IMR-90 (cell line): ENCODE measurements at regions not wholly inside any gene's neighbourhood (a gene's known extent, or its start where the extent isn't known, plus 50 kb on each side); places are given as distances from the start of the nearest gene placed in this dataset.

Source experiments
- ATAC-seq: fragments of 200-7000 bp; cut with Tn5 transposase; 2 replicates; pipeline ENCODE4 v1.9.1; 2020; ENCODE audit warnings: low read depth, mild to moderate bottlenecking, moderate library complexity
- BruUV-seq: library from RNA; stranded (reverse); fragments of 400-500 nt; replicated peaks from 2 replicates; lab custom pipeline; 2021; lab: Mats Ljungman, UMichigan
- CTCF ChIA-PET: fragments of 300-600 bp; formaldehyde crosslinking; extraction: SDS; loops from one replicate; lab custom pipeline; 2021; ENCODE audit warnings: antibody characterized with exemption; lab: Yijun Ruan, JAX
- POLR2A ChIA-PET: fragments of 300-600 bp; sonication (Branson Sonifier 250); formaldehyde crosslinking; loops from one replicate; lab custom pipeline; 2022; ENCODE audit warnings: antibody characterized with exemption; ENCODE audit not compliant: unreplicated experiment; lab: Charles Lee
- DNase-seq: peaks from one replicate; pipeline ENCODE4 v3.0.0; 2013
- H2AFZ ChIP-seq: replicated peaks from 2 replicates; pipeline ENCODE3; 2013; ENCODE audit warnings: low read length, mild to moderate bottlenecking; ENCODE audit not compliant: poor library complexity
- H2AK5ac ChIP-seq: 2 replicates; pipeline ENCODE4 v1.6.1; 2013; ENCODE audit warnings: low read depth, low read length, inconsistent platforms
- H2AK9ac ChIP-seq: replicated peaks from 2 replicates; pipeline ENCODE3; 2013; ENCODE audit warnings: mild to moderate bottlenecking, low read depth, low read length, moderate library complexity; ENCODE audit not compliant: poor library complexity
- H2BK120ac ChIP-seq: 2 replicates; pipeline ENCODE4 v1.6.1; 2013; ENCODE audit warnings: low read depth, low read length, inconsistent platforms
- H2BK15ac ChIP-seq: 3 replicates; pipeline ENCODE4 v1.6.1; 2013; ENCODE audit warnings: low read depth, low read length, inconsistent platforms
- H2BK20ac ChIP-seq: 2 replicates; pipeline ENCODE4 v1.6.1; 2013; ENCODE audit warnings: low read depth, mild to moderate bottlenecking, inconsistent platforms, low read length, moderate library complexity
- H2BK5ac ChIP-seq: 2 replicates; pipeline ENCODE4 v1.6.1; 2013; ENCODE audit warnings: mild to moderate bottlenecking, low read depth, low read length, inconsistent platforms; ENCODE audit not compliant: poor library complexity, severe bottlenecking
- H3K14ac ChIP-seq: replicated peaks from 2 replicates; pipeline ENCODE4 v1.6.1; 2013; ENCODE audit warnings: low read depth, low read length, inconsistent platforms
- H3K18ac ChIP-seq: 2 replicates; pipeline ENCODE4 v1.6.1; 2013; ENCODE audit warnings: low read depth, low read length, control low read depth
- H3K23ac ChIP-seq: 2 replicates; pipeline ENCODE4 v1.6.1; 2013; ENCODE audit warnings: low read depth, low read length, inconsistent platforms
- H3K27ac ChIP-seq: 2 replicates; pipeline ENCODE4 v1.5.1; 2013; ENCODE audit warnings: mild to moderate bottlenecking, control low read depth, low read length; ENCODE audit not compliant: insufficient read depth
- H3K27me3 ChIP-seq: 2 replicates; pipeline ENCODE4 v1.6.1; 2013; ENCODE audit warnings: low read length; ENCODE audit not compliant: control insufficient read depth, insufficient read depth
- H3K36me3 ChIP-seq: 2 replicates; pipeline ENCODE4 v1.6.1; 2013; ENCODE audit warnings: low read length, mixed read lengths; ENCODE audit not compliant: control insufficient read depth, insufficient read depth
- H3K4ac ChIP-seq: 2 replicates; pipeline ENCODE4 v1.6.1; 2013; ENCODE audit warnings: low read depth, low read length, inconsistent platforms
- H3K4me1 ChIP-seq: 2 replicates; pipeline ENCODE4 v1.6.1; 2013; ENCODE audit warnings: low read length, mixed read lengths; ENCODE audit not compliant: control insufficient read depth, insufficient read depth
- H3K4me2 ChIP-seq: 2 replicates; pipeline ENCODE4 v1.6.1; 2013; ENCODE audit warnings: low read depth, mild to moderate bottlenecking, control low read depth, low read length, moderate library complexity
- H3K4me3 ChIP-seq: 2 replicates; pipeline ENCODE4 v1.5.1; 2013; ENCODE audit warnings: low read depth, mild to moderate bottlenecking, control low read depth, low read length, moderate library complexity; ENCODE audit not compliant: insufficient read depth
- H3K56ac ChIP-seq: 2 replicates; pipeline ENCODE4 v1.6.1; 2013; ENCODE audit warnings: low read length, inconsistent platforms; ENCODE audit not compliant: insufficient read depth; ENCODE audit errors: extremely low read depth
- H3K79me1 ChIP-seq, 2 experiments: 2 replicates each; pipeline ENCODE4 v1.6.1; 2013; ENCODE audit warnings: low read length in 2 of 2, inconsistent platforms in 1 of 2, low read depth in 1 of 2
- H3K9ac ChIP-seq: 2 replicates; pipeline ENCODE4 v1.6.1; 2013; ENCODE audit warnings: low read depth, low read length, control low read depth
- H3K9me1 ChIP-seq: 2 replicates; pipeline ENCODE4 v1.6.1; 2013; ENCODE audit warnings: low read length, inconsistent platforms; ENCODE audit not compliant: insufficient read depth
- H3K9me3 ChIP-seq: 2 replicates; pipeline ENCODE4 v1.6.1; 2013; ENCODE audit warnings: low read length; ENCODE audit not compliant: control insufficient read depth, insufficient read depth
- H4K20me1 ChIP-seq: 2 replicates; pipeline ENCODE4 v1.6.1; 2013; ENCODE audit warnings: low read length, inconsistent platforms; ENCODE audit not compliant: insufficient read depth
- H4K5ac ChIP-seq: 2 replicates; pipeline ENCODE4 v1.6.1; 2013; ENCODE audit warnings: mild to moderate bottlenecking, low read depth, low read length, control low read depth
- H4K8ac ChIP-seq, 2 experiments: 2 replicates each; pipeline ENCODE4 v1.6.1; 2013; ENCODE audit warnings: low read depth in 2 of 2, low read length in 2 of 2, control low read depth in 1 of 2, inconsistent platforms in 1 of 2
- H4K91ac ChIP-seq: 2 replicates; pipeline ENCODE4 v1.6.1; 2013; ENCODE audit warnings: low read depth, low read length, inconsistent platforms; ENCODE audit not compliant: insufficient read depth
- BHLHE40 ChIP-seq: fragments of 150-350 bp; IDR thresholded peaks from 2 replicates; pipeline ENCODE4 v1.6.1; 2016; ENCODE audit warnings: mild to moderate bottlenecking, low read depth, low read length
- CEBPB ChIP-seq: IDR thresholded peaks from 2 replicates; pipeline ENCODE4 v1.6.1; 2012; ENCODE audit warnings: low read depth, low read length, improper control_type of control experiment
- CHD1 ChIP-seq: IDR thresholded peaks from 2 replicates; pipeline ENCODE4 v1.6.1; 2012; ENCODE audit warnings: low read depth, low read length, improper control_type of control experiment
- FOS ChIP-seq: fragments of 150-350 bp; IDR thresholded peaks from 2 replicates; pipeline ENCODE4 v1.6.1; 2016; ENCODE audit warnings: low read depth, low read length
- MAFK ChIP-seq: IDR thresholded peaks from 2 replicates; pipeline ENCODE4 v1.6.1; 2012; ENCODE audit warnings: low read depth, low read length, improper control_type of control experiment
- MAZ ChIP-seq: IDR thresholded peaks from 2 replicates; pipeline ENCODE4 v1.6.1; 2012; ENCODE audit warnings: low read depth, mild to moderate bottlenecking, low read length, improper control_type of control experiment, moderate library complexity, borderline replicate concordance
- MXI1 ChIP-seq: IDR thresholded peaks from 2 replicates; pipeline ENCODE4 v1.6.1; 2012; ENCODE audit warnings: low read depth, mild to moderate bottlenecking, low read length, moderate library complexity, borderline replicate concordance
- NFE2L2 ChIP-seq: fragments of 150-350 bp; IDR thresholded peaks from 2 replicates; pipeline ENCODE4 v1.6.1; 2016; ENCODE audit warnings: low read depth, mild to moderate bottlenecking, low read length
- POLR2A ChIP-seq: IDR thresholded peaks from 2 replicates; pipeline ENCODE4 v1.6.1; 2012; ENCODE audit warnings: mild to moderate bottlenecking, low read depth, low read length
- RAD21 ChIP-seq: IDR thresholded peaks from 2 replicates; pipeline ENCODE4 v1.6.1; 2012; ENCODE audit warnings: low read length, improper control_type of control experiment
- RCOR1 ChIP-seq: IDR thresholded peaks from 2 replicates; pipeline ENCODE4 v1.6.1; 2012; ENCODE audit warnings: mild to moderate bottlenecking, low read length, improper control_type of control experiment; ENCODE audit not compliant: insufficient replicate concordance
- SMC3 ChIP-seq: fragments of 150-350 bp; IDR thresholded peaks from 2 replicates; pipeline ENCODE4 v1.6.1; 2016; ENCODE audit warnings: low read depth, mild to moderate bottlenecking, antibody characterized with exemption, low read length, moderate library complexity
- WGBS, 2 experiments: methylation state at CpG; one replicate each; pipeline versions ENCODE4 v1.1.5 to v1.1.7; 2013; ENCODE audit warnings: missing lambda C conversion rate in 2 of 2; ENCODE audit not compliant: insufficient read length in 1 of 2; ENCODE audit errors: extremely low coverage in 2 of 2; 5-methylcytosine and 5-hydroxymethylcytosine counted together
- dilution Hi-C: fragments of 300-500 bp; cut with HindIII; formaldehyde crosslinking; loops from one replicate; pipeline ENCODE4 v1.14.3; 2018; ENCODE audit warnings: low sequenced_read_pairs; ENCODE audit not compliant: unreplicated experiment
- in situ Hi-C: fragments of 300-500 bp; cut with MboI; formaldehyde crosslinking; loops from 3 replicates; pipeline ENCODE4 v1.14.3; 2019; ENCODE audit warnings: low sequenced_read_pairs, inconsistent platforms, mixed read lengths
- intact Hi-C: fragments of 100-400 bp; cut with micrococcal nuclease; formaldehyde crosslinking; loops from 2 replicates; pipeline ENCODE4 v1.10.0; 2022
- TF ChIP-seq, protein P1 (sequence below): fragments of 150-350 bp; IDR thresholded peaks from 2 replicates; pipeline ENCODE4 v1.6.1; 2017; ENCODE audit warnings: mild to moderate bottlenecking, antibody characterized with exemption, low read length, low read depth
- TF ChIP-seq, protein P2 (sequence below): fragments of 150-350 bp; IDR thresholded peaks from 2 replicates; pipeline ENCODE4 v1.6.1; 2016; ENCODE audit warnings: low read depth, mild to moderate bottlenecking, low read length, moderate library complexity, borderline replicate concordance
- TF ChIP-seq, protein P3 (sequence below): conservative IDR thresholded peaks from 2 replicates; pipeline ENCODE4 v1.5.1; 2012; ENCODE audit warnings: mild to moderate bottlenecking, low read depth, low read length, improper control_type of control experiment

DNA sequence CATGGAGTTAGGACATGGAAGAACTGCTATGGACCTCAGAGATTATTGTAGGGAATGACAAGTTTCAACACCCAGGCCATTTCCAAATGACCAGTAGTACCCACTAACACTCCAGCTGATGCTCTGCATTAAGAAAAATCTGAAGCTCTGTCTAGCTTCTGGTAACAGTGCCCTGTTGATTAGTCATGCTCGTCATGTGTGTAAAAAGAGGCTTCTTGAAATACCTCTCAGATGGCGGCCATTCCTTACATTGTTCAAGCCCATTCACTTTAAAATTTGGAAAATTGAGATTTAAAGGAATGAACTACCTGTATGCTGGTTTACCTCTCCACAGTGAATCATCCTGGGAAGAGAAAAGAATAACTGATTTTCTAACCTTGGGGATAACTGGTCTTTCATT lies 527.9 kb upstream of the ARGLU1 start:
- no peaks in the 10 kb centered on the region for H3K27me3 ChIP-seq
- no peak overlapping the region for H3K14ac ChIP-seq
- H2AK9ac ChIP-seq, result no peak overlapping the region
- TF ChIP-seq RAD21 (no peak), NFE2L2 (no peak), MAFK (no peak), MXI1 (no peak), MAZ (no peak), CEBPB (no peak), FOS (no peak), BHLHE40 (no peak), RCOR1 (no peak), CHD1 (no peak), POLR2A (no peak), SMC3 (no peak)
- TF ChIP-seq, protein P1, sequence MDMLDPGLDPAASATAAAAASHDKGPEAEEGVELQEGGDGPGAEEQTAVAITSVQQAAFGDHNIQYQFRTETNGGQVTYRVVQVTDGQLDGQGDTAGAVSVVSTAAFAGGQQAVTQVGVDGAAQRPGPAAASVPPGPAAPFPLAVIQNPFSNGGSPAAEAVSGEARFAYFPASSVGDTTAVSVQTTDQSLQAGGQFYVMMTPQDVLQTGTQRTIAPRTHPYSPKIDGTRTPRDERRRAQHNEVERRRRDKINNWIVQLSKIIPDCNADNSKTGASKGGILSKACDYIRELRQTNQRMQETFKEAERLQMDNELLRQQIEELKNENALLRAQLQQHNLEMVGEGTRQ, result no peak
- TF ChIP-seq, protein P2, sequence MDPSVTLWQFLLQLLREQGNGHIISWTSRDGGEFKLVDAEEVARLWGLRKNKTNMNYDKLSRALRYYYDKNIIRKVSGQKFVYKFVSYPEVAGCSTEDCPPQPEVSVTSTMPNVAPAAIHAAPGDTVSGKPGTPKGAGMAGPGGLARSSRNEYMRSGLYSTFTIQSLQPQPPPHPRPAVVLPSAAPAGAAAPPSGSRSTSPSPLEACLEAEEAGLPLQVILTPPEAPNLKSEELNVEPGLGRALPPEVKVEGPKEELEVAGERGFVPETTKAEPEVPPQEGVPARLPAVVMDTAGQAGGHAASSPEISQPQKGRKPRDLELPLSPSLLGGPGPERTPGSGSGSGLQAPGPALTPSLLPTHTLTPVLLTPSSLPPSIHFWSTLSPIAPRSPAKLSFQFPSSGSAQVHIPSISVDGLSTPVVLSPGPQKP, result no peak
- TF ChIP-seq, protein P3, sequence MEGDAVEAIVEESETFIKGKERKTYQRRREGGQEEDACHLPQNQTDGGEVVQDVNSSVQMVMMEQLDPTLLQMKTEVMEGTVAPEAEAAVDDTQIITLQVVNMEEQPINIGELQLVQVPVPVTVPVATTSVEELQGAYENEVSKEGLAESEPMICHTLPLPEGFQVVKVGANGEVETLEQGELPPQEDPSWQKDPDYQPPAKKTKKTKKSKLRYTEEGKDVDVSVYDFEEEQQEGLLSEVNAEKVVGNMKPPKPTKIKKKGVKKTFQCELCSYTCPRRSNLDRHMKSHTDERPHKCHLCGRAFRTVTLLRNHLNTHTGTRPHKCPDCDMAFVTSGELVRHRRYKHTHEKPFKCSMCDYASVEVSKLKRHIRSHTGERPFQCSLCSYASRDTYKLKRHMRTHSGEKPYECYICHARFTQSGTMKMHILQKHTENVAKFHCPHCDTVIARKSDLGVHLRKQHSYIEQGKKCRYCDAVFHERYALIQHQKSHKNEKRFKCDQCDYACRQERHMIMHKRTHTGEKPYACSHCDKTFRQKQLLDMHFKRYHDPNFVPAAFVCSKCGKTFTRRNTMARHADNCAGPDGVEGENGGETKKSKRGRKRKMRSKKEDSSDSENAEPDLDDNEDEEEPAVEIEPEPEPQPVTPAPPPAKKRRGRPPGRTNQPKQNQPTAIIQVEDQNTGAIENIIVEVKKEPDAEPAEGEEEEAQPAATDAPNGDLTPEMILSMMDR, result no peak
- no CpG with 5 or more reads among the region's 2 CpGs for WGBS, 2 experiments
- no peak overlapping the region for H2BK120ac ChIP-seq
- H2AK5ac ChIP-seq, result no peak overlapping the region
- H3K23ac ChIP-seq, result no peak overlapping the region
- CTCF ChIA-PET, result no interaction called here
- H4K8ac ChIP-seq, result no peak overlapping the region
- no TSS peak for BruUV-seq
- no peak overlapping the region for H3K9ac ChIP-seq
- H3K4ac ChIP-seq, result no peak overlapping the region
- H3K9me3 ChIP-seq, result no peaks in the 10 kb centered on the region
- H4K20me1 ChIP-seq, result no peaks in the 10 kb centered on the region
- H2BK20ac ChIP-seq, result no peak overlapping the region
- POLR2A ChIA-PET, result no interaction called here
- in situ Hi-C loops, result no loop called here
- DNase-seq (no peak), ATAC-seq (no peak)
- dilution Hi-C loops, result no loop called here
- no peak overlapping the region for H3K4me2 ChIP-seq
- no peak overlapping the region for H3K56ac ChIP-seq
- H4K91ac ChIP-seq, result no peak overlapping the region
- no peak overlapping the region for H4K5ac ChIP-seq
- H3K27ac ChIP-seq, result no peak overlapping the region
- peaks cover 3% of the 10 kb centered on the region; the same call in 1 of the 2 replicates for H3K4me1 ChIP-seq
- no peak overlapping the region for H2BK5ac ChIP-seq
- no peak overlapping the region for H3K18ac ChIP-seq
- no peaks in the 10 kb centered on the region for H3K36me3 ChIP-seq
- H3K9me1 ChIP-seq, result peaks cover 3% of the 10 kb centered on the region; the same call in 1 of the 2 replicates
- H2AFZ ChIP-seq, result no peak overlapping the region
- no peak overlapping the region for H2BK15ac ChIP-seq
- H3K4me3 ChIP-seq, result no peak overlapping the region
- intact Hi-C loops, result loop anchor here (5.0 kb wide), 1 partner anchor 64 kb away; no protein-coding TSS in a partner anchor
- no peaks in the 10 kb centered on the region for H3K79me1 ChIP-seq
